GM18511 (cell line): ENCODE measurements at regions not wholly inside any gene's neighbourhood (a gene's known extent, or its start where the extent isn't known, plus 50 kb on each side); places are given as distances from the start of the nearest gene placed in this dataset.

Source experiments
- ATAC-seq: cut with Tn5 transposase; IDR thresholded peaks from one replicate; pipeline ENCODE4 v1.9.1; 2021; ENCODE audit warnings: mild to moderate bottlenecking, moderate library complexity; ENCODE audit not compliant: unreplicated experiment

- no peak for ATAC-seq
Observed at GRCh38 chr2:67701011-67701410, 303.9 kb downstream of the ETAA1 start.

DNA sequence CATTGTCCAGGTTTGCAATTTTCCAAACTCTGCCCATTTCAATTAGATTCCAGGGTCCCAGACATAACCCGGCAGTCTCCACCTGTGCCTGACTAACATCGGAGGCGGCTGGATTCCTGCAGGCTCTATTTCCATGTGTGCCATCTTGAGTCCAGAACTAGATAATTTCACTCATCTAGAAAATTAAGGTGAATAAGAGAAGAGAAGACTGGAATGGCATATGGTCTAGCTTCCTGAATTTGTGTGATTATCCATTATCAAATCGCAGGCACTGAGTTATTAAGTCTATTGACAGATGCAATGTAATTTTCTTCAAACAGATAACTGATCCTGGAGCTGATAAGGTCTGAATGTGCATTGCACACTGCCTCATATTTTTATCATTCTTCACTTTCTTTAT is 305.2 kb downstream of the ETAA1 start:
- ATAC-seq = no peak

GRCh38 chr2:67702937-67703336 is 305.8 kb downstream of the ETAA1 start:
- no peak for ATAC-seq

DNA sequence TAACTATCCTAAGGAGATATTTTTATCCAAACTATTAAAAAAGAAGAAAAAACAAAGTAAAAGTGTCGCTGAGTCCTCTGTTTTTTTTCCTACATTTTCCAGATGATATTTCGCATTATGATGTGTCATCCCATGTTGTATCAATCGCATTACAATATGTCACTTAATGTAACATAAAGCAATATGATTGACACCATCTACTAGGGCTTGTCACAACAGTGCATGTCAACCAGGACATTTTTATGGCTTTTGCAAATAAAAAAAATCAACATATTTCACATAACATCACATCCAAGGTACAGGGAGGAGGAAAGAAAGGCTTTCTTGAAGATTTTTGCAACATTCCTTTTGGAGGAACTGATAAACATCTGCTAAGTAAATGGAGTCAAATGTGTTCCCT is 308.9 kb downstream of the ETAA1 start:
- no peak for ATAC-seq

- ATAC-seq = no peak
Observed at GRCh38 chr2:67707896-67708295, 310.8 kb downstream of the ETAA1 start.

GRCh38 chr2:67709835-67710234 is 312.7 kb downstream of the ETAA1 start:
- no peak for ATAC-seq

DNA sequence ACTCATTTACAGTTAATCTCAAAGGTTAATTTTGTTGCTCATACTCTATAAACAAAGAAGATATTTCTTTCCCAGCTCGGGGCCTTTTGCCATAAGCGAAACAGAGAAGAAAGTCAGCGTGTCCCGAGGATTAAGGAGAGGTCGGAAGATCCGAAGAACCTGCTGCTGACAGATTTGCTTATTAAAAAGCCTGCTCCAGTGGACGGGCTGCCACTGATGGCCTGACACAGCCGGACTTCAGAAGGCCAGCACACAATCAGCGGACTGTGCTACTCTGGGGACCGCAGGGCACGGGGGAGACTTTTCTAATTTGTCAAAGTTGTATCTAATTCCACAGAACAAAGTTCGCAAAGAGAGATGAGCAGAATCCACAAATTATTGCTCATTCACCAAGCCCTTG is 315.4 kb downstream of the ETAA1 start:
- ATAC-seq = no peak

DNA sequence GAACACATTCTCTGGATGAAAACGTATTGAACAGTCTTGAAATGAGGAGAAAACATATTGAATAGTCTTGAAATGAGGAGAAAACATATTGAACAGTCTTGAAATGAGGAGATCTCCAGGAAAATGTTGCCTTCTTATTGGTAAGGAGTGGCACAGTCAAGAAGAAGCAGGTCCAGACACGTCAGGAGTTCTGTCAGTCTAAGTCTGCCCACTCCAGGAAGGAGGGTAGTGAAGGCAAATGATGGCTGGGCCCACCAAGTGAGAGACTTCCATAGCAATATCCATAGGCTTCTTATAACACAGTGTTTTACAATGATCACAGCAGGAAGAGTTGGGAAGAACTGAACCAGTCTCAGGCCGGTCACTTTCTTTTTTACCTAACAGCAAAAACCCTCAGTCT is 316.2 kb downstream of the ETAA1 start:
- no peak for ATAC-seq

DNA sequence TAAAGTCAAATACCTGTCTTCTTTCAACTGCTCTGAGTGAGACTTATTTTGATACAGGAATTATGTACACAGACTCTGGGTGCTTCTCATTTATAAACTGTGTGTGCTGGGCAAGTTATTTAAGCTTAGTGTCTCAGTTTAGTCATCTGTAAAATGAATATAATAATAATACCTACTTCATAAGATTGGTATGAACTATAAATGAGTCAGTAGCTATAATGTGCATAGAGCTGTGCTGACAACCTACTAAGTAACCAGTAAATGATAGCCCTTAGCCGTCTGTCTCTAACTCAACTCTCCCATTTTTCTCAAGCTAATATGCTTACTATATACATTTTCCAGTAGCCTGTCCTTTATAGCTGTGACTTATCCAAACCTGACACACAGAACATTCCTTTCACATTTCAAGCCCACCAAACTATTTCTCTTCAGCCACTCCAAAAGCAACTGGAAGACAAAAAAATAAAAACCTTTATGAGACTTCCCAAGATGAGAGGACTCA is 319.8 kb downstream of the ETAA1 start:
- ATAC-seq = no peak

DNA sequence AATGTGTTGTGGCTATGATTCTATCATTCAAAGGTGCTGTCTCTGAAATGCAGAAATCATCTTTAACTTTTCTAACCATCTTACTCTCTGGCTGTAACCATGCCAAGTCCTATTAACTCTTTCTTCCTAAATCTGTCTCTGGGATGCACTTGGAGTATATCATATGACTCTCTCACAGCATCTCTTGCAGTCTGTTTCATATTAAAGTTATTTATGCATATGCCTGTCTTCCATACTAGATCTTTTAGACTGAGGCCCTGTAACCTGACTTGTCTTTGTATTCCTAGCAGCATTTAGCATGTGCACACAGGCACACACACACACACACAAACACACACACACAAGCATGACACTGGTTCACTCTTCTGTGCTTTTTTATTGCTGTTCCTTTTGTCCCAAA is 320.6 kb downstream of the ETAA1 start:
- ATAC-seq = no peak

DNA sequence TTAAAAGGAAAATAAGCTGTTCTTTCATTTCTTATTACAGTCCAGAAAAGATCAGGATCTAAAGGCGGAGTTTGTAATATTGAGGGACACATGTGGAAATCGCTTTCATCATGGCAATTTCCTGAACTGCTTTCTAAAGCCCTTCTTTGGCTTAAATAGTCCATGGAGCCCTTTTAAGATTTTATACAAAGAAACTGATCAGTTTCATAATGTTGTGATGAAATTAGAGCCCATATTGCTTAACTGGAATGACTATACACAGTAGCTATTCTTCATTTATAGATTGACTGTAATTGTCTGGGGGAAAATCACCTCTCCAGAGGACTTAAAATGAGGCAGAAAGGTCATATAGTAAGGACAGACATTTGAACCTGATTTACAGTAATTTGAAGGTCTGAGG is 322.2 kb downstream of the ETAA1 start:
- no peak for ATAC-seq

DNA sequence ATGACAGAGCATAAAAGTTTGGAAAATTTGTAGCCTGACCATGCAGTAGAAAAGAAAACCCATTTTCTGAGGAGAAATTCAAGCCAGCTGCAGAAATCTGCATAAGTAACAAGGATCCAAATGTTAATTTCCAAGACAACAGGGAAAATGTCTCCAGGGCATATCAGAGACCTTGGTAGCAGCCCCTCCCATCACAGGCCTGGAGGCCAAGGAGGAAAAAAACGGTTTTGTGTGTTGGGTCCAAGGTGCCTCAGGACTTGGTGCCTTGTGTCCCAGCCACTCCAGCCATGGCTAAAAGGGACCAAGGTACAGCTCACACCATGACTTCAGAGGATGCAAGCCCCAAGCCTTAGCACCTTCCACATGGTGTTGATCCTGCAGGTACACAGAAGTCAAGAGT is 324.4 kb downstream of the ETAA1 start:
- ATAC-seq = no peak

DNA sequence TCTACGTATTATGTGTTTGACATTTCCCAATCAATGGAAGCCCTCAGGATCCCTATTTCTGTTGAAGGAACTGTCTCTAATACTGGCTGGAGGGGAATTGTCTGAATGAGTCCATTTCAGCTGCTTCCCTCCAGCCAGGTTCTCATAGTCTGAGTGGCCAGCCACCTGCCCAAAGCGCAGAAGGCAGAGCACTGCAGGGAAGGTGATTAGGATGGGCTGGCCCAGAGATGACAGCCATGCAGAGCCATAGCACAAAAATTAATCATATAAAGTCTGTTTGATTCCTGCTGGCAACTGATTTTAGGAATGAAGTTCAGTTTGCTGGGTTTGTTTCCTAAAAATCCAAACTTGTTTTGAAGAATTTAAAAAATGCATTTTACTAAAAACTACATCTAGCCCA is 327.1 kb downstream of the ETAA1 start:
- no peak for ATAC-seq

- ATAC-seq = no peak
Observed at GRCh38 chr2:67725731-67726130, 328.6 kb downstream of the ETAA1 start.

GRCh38 chr2:67726416-67726815 is 329.3 kb downstream of the ETAA1 start:
- no peak for ATAC-seq

- ATAC-seq = no peak
Observed at GRCh38 chr2:67727131-67727530, 330.0 kb downstream of the ETAA1 start.

DNA sequence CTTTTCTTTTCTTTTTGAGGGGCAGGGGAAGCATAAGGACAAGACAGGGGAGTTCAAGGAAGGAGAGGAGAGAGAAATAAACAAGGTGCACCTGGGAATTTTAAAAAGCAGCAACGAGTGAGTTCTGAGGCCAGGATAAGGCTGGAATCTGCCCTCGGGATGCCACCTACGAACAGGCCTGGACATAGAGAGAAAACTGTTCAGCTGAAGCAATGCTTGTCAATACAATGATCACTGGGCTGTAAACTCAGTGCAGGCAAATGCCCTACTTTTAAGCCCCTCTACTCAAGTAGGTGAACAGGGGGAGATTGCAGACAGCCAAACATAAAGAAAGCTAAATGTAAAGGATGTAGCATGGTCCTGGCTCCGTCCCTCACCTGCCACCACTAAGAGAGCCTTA is 330.5 kb downstream of the ETAA1 start:
- ATAC-seq = no peak

DNA sequence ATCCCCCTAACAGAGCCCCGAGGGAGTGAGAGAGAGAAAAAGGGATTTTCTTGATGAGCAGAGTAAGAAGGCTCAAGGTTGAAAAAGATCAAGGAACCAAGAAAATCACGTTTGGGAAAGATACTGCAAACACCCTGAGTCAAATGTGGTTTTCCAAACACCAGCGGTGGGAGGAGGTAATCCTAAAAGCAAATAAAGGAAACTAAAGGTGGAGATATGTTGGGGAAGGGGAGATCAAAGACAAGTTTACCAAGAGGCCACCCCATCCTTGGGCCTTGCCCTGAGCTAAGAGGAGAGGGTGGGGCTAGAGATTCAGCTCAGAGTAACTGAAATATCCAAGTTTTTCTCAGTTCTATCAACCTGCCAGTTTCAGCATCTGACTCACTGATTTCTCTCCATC is 332.3 kb downstream of the ETAA1 start:
- ATAC-seq = no peak

DNA sequence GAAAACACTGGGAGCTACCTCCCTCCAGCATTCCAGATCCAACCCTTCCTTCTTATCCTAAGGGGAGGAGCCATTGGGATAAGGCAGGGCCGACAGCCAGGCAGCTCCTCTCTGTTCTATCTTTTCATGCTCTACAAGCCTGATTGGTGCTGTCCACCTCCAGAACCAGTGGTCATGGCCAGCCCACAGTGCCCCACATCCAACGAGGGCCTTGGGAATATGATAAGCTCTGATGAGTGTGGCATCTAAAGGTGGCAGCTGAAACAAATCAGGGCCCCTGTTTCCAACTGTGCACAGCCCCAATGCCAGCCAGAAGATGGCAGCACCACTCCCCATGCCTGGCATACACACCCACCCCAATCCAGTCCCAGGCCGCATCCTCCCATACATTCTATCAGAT is 329.3 kb downstream of the C1D start:
- peak; percentile 80 for ATAC-seq

GRCh38 chr2:67752199-67752598 is 310.6 kb downstream of the C1D start:
- no peak for ATAC-seq

GRCh38 chr2:67752969-67753368 is 309.8 kb downstream of the C1D start:
- ATAC-seq = no peak

DNA sequence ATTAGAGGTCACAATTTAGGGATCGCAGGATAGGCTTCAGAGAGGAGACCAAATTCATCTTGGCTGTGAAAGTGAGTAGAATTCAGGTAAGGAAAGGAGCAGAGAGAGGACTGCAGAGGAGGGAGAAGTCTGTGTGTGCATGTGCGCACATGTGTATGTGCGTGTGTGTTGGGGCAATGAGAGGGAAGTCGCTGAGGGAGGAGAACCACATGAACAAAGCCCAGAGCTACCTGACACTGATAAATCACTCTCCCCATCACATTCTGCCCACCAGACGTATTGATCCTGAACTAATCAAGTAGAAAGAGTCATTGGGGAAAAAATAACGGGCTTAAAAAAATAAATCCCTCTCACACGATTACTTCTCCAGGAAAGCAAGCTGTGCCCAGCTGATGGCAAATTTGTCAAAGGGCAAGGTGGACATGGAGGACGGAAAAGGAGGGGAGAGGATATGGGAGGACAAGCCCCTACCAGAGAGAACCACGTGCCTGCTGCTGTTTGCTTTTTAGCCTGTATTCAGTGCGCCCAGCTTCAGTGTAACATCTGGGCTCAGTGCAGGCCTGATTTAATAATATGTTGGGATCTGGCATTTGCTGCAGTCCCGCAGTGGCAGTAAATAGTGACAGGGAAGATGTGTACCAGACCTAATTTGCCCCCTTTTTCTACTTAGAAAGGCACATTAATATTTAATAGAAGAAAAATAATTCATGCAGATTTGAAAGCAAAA is 307.5 kb downstream of the C1D start:
- no peak for ATAC-seq

- ATAC-seq = no peak
Observed at GRCh38 chr2:67760995-67761394, 301.8 kb downstream of the C1D start.
